ENCODE measurements at regions not wholly inside any gene's neighbourhood (a gene's known extent, or its start where the extent isn't known, plus 50 kb on each side); places are given as distances from the start of the nearest gene placed in this dataset.
"Not testable (repeated sequence)": the region's sequence is repeated elsewhere in the genome, so short reads cannot be mapped to it uniquely, and the experiment has no call there.

- ATAC-seq (ENCODE audit: insufficient read depth, low read depth) (no peak), DNase-seq (no peak)
- H3K27me3 ChIP-seq (ENCODE audit: insufficient read depth, low read length, poor library complexity), result no peaks in the 10 kb centered on the region
- H3K4me3 ChIP-seq (ENCODE audit: low read depth in 1 of 2, low read length in 2 of 2), result no peak overlapping the region
- no peaks in the 10 kb centered on the region for H3K36me3 ChIP-seq (ENCODE audit: insufficient read depth, low read length)
- no peak overlapping the region for H2AFZ ChIP-seq (ENCODE audit: low read depth, low read length)
- no peak overlapping the region for H3K9ac ChIP-seq (ENCODE audit: low read depth, low read length)
- no peak overlapping the region for H3K27ac ChIP-seq (ENCODE audit: low read length)
- no peaks in the 10 kb centered on the region for H3K9me3 ChIP-seq (ENCODE audit: insufficient read depth, low read length, severe bottlenecking)
- TF ChIP-seq CTCF (IDR thresholded peaks at IDR 0.05; ENCODE audit: borderline replicate concordance, extremely low read depth, low read length, poor library complexity, severe bottlenecking), result no peak
- no peak for TF ChIP-seq EZH2 (IDR thresholded peaks at IDR 0.05; ENCODE audit: borderline replicate concordance, low read depth, low read length, severe bottlenecking)
- no peak overlapping the region for H3K4me2 ChIP-seq (ENCODE audit: insufficient read depth, low read length)
- no peaks in the 10 kb centered on the region for H4K20me1 ChIP-seq (ENCODE audit: insufficient read depth, low read length)
- H3K79me2 ChIP-seq (ENCODE audit: insufficient read depth, low read length), result no peaks in the 10 kb centered on the region
- H3K4me1 ChIP-seq (ENCODE audit: insufficient read depth, low read length), result no peaks in the 10 kb centered on the region
Measured at GRCh38 chr3:11908981-11909698, 62.5 kb upstream of the TAMM41 start.

DNA sequence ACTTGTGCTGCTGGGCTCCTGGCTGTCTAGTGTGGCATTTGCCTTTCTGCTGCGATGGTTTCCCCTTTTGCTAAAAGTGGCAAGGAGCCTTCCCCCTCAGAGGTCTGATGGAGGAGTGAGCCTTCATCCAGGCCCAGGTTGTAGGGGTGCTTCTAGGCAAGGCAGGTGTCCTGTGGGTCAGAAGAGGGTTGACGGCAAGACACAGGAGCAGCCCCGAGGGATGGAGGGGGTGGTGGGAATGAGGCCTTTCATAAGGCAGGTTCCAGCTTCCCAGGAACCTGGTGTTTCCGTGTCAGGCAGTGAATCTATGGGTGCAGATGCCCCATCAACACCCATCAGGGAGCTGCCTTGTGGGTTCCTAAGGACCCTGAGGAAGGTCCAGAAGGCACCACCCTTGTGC lies 63.0 kb upstream of the TAMM41 start:
- no peaks in the 10 kb centered on the region for H3K4me1 ChIP-seq (ENCODE audit: insufficient read depth, low read length)
- no peaks in the 10 kb centered on the region for H3K79me2 ChIP-seq (ENCODE audit: insufficient read depth, low read length)
- H2AFZ ChIP-seq (ENCODE audit: low read depth, low read length), result no peak overlapping the region
- no peak overlapping the region for H3K9ac ChIP-seq (ENCODE audit: low read depth, low read length)
- H3K36me3 ChIP-seq (ENCODE audit: insufficient read depth, low read length), result no peaks in the 10 kb centered on the region
- no peaks in the 10 kb centered on the region for H4K20me1 ChIP-seq (ENCODE audit: insufficient read depth, low read length)
- no peak overlapping the region for H3K4me3 ChIP-seq (ENCODE audit: low read depth in 1 of 2, low read length in 2 of 2)
- no peak overlapping the region for H3K4me2 ChIP-seq (ENCODE audit: insufficient read depth, low read length)
- no peaks in the 10 kb centered on the region for H3K9me3 ChIP-seq (ENCODE audit: insufficient read depth, low read length, severe bottlenecking)
- DNase-seq, result no peak
- TF ChIP-seq CTCF (IDR thresholded peaks at IDR 0.05; ENCODE audit: borderline replicate concordance, extremely low read depth, low read length, poor library complexity, severe bottlenecking), result no peak
- TF ChIP-seq EZH2 (IDR thresholded peaks at IDR 0.05; ENCODE audit: borderline replicate concordance, low read depth, low read length, severe bottlenecking), result no peak
- no peak for ATAC-seq (ENCODE audit: insufficient read depth, low read depth)
- H3K27ac ChIP-seq (ENCODE audit: low read length), result no peak overlapping the region
- H3K27me3 ChIP-seq (ENCODE audit: insufficient read depth, low read length, poor library complexity), result no peaks in the 10 kb centered on the region

DNA sequence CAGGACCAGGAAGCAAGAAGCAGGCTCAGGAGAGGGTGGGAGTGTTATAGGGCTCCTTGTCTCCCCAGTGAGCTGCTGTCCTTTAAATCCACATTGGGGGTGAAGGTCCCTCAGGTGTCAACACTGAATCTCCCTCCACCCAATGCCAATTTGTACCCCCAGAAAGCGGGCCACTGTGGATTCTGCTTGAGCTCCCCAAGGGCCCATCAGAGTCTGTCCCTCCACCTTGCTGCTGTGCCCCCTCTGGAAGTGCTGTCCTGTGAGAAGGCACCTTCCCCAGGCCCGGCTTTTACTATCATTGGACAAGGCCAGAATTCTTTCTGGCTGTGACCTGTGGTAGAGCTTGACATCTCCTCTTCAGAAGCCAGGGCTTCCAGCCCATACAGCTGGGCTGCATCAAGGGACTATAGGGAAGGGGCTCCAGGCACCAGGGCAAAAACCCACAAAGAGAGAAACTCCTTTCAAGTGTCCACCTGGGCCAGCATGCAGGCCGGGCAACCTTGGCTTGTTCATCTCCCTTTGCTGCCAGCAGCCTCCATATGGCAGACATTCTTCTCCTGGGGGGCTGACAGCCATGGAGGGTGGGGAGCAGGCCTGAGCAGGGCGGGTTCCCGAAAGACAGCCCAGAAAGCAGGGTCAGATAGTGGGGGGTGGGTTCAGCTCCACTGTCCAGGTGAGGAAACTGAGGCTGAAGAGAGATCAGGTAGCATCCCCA lies 63.7 kb upstream of the TAMM41 start:
- not testable (repeated sequence) for DNase-seq; H3K27me3 ChIP-seq (ENCODE audit: insufficient read depth, low read length, poor library complexity); H3K4me2 ChIP-seq (ENCODE audit: insufficient read depth, low read length); H3K9ac ChIP-seq (ENCODE audit: low read depth, low read length); H4K20me1 ChIP-seq (ENCODE audit: insufficient read depth, low read length); ATAC-seq (ENCODE audit: insufficient read depth, low read depth); H2AFZ ChIP-seq (ENCODE audit: low read depth, low read length); H3K79me2 ChIP-seq (ENCODE audit: insufficient read depth, low read length); H3K9me3 ChIP-seq (ENCODE audit: insufficient read depth, low read length, severe bottlenecking); H3K27ac ChIP-seq (ENCODE audit: low read length); H3K4me3 ChIP-seq (ENCODE audit: low read depth in 1 of 2, low read length in 2 of 2); H3K36me3 ChIP-seq (ENCODE audit: insufficient read depth, low read length); H3K4me1 ChIP-seq (ENCODE audit: insufficient read depth, low read length)

DNA sequence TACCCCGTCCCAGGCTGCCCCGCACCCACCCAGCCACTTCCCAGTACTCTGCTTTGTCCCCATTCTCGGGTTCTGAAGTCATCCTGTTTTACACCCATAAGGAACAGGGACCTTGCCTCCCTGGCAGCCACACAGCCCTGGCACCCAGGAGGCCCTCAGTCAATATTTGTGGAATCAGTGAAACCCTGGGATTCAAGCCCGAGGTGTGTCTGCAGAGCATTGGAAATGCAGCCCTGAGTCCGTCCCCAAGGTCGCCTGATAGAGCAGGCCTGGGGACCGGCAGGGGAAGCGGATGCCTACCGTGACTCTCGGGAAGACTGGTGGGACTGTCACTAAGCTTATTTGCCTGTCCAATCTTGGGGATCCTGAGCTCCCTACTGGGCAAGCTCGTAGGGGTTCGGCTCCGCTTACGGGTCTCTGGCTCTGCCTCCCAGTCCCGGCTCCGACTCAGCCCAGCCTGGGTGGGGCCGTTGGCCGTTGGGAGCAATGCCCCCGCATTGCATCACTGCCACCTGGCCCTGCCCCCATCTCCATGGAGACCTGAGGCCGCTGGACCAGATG lies 64.4 kb upstream of the TAMM41 start:
- Histone ChIP-seq H2AFZ (ENCODE audit: low read depth, low read length) (no peak overlapping the region), H3K36me3 (ENCODE audit: insufficient read depth, low read length) (no peaks in the 10 kb centered on the region), H3K4me3 (ENCODE audit: low read depth in 1 of 2, low read length in 2 of 2) (no peak overlapping the region), H3K27me3 (ENCODE audit: insufficient read depth, low read length, poor library complexity) (no peaks in the 10 kb centered on the region), H4K20me1 (ENCODE audit: insufficient read depth, low read length) (no peaks in the 10 kb centered on the region), H3K9ac (ENCODE audit: low read depth, low read length) (no peak overlapping the region), H3K27ac (ENCODE audit: low read length) (no peak overlapping the region), H3K4me2 (ENCODE audit: insufficient read depth, low read length) (no peak overlapping the region), H3K79me2 (ENCODE audit: insufficient read depth, low read length) (no peaks in the 10 kb centered on the region), H3K9me3 (ENCODE audit: insufficient read depth, low read length, severe bottlenecking) (no peaks in the 10 kb centered on the region), H3K4me1 (ENCODE audit: insufficient read depth, low read length) (no peaks in the 10 kb centered on the region)
- ATAC-seq (ENCODE audit: insufficient read depth, low read depth), result no peak
- no peak for DNase-seq
- TF ChIP-seq EZH2 (IDR thresholded peaks at IDR 0.05; ENCODE audit: borderline replicate concordance, low read depth, low read length, severe bottlenecking) (no peak), CTCF (IDR thresholded peaks at IDR 0.05; ENCODE audit: borderline replicate concordance, extremely low read depth, low read length, poor library complexity, severe bottlenecking) (no peak)

- not testable (repeated sequence) for DNase-seq; H2AFZ ChIP-seq (ENCODE audit: low read depth, low read length); H4K20me1 ChIP-seq (ENCODE audit: insufficient read depth, low read length); H3K79me2 ChIP-seq (ENCODE audit: insufficient read depth, low read length); H3K4me2 ChIP-seq (ENCODE audit: insufficient read depth, low read length); H3K4me1 ChIP-seq (ENCODE audit: insufficient read depth, low read length); H3K4me3 ChIP-seq (ENCODE audit: low read depth in 1 of 2, low read length in 2 of 2); H3K36me3 ChIP-seq (ENCODE audit: insufficient read depth, low read length); H3K9ac ChIP-seq (ENCODE audit: low read depth, low read length); ATAC-seq (ENCODE audit: insufficient read depth, low read depth); H3K27me3 ChIP-seq (ENCODE audit: insufficient read depth, low read length, poor library complexity); H3K27ac ChIP-seq (ENCODE audit: low read length); H3K9me3 ChIP-seq (ENCODE audit: insufficient read depth, low read length, severe bottlenecking)
Measured at GRCh38 chr3:11911887-11912286, 65.2 kb upstream of the TAMM41 start.
